HCT116 (cell line): ENCODE measurements at regions not wholly inside any gene's neighbourhood (a gene's known extent, or its start where the extent isn't known, plus 50 kb on each side); places are given as distances from the start of the nearest gene placed in this dataset.

Source experiments
- ATAC-seq: fragments of 200-7000 bp; cut with Tn5 transposase; 2 replicates; pipeline ENCODE4 v1.9.1; 2020; ENCODE audit warnings: mild to moderate bottlenecking, moderate library complexity
- BruUV-seq: library from RNA; stranded (reverse); fragments of 400-500 nt; replicated peaks from 2 replicates; lab custom pipeline; 2021; lab: Mats Ljungman, UMichigan
- CTCF ChIA-PET: fragments of 300-600 bp; sonication (Branson Sonifier 250); formaldehyde crosslinking; loops from one replicate; lab custom pipeline; 2021; ENCODE audit warnings: antibody characterized with exemption; lab: Charles Lee
- POLR2A ChIA-PET: fragments of 300-600, 350-600 bp; sonication (Branson Sonifier 250); formaldehyde crosslinking; loops from one replicate; lab custom pipeline; 2021; ENCODE audit warnings: antibody characterized with exemption; lab: Charles Lee
- RAD21 ChIA-PET, 2 experiments: fragments of 300-600 bp; sonication (Branson Sonifier 250); formaldehyde crosslinking; loops; one replicate each; lab custom pipeline; 2023; ENCODE audit warnings: low total read pairs in 2 of 2; ENCODE audit not compliant: uncharacterized antibody in 2 of 2, unreplicated experiment in 2 of 2, low non-redundant PET in 1 of 2; lab: Charles Lee
- DNase-seq: peaks from one replicate; pipeline ENCODE4 v3.0.0-alpha.2; 2010; ENCODE audit warnings: low read depth, low spot score
- H2AFZ ChIP-seq: fragments of 200-600 bp; shearing (Covaris generic), sonication (generic); 2 replicates; pipeline ENCODE4 v1.6.1; 2017; ENCODE audit warnings: low read depth, mixed run types, mixed read lengths, antibody characterized with exemption, low read length; ENCODE audit not compliant: poor library complexity, severe bottlenecking
- H3K27ac ChIP-seq: 2 replicates; pipeline ENCODE4 v1.5.1; 2012; ENCODE audit warnings: low read depth, low read length
- H3K27me3 ChIP-seq: fragments of 200-600 bp; sonication (generic); 2 replicates; pipeline ENCODE4 v1.6.1; 2016; ENCODE audit warnings: mixed run types, low read length, mixed read lengths; ENCODE audit not compliant: insufficient read depth
- H3K36me3 ChIP-seq, 2 experiments: fragments of 200-500 bp in 1 of 2; fragments of 200-600 bp in 1 of 2; sonication (Bioruptor generic) in 1 of 2; sonication (generic) in 1 of 2; 2 replicates each; pipeline versions ENCODE4 v1.5.1 to v1.6.1; 2014 to 2016; ENCODE audit warnings: low read length in 2 of 2, inconsistent platforms in 1 of 2, mixed read lengths in 1 of 2, mixed run types in 1 of 2; ENCODE audit not compliant: insufficient read depth in 2 of 2, control insufficient read depth in 1 of 2
- H3K4me1 ChIP-seq, 2 experiments: fragments of 200-600 bp in 1 of 2; sonication (generic) in 1 of 2; 2 replicates each; pipeline versions ENCODE4 v1.5.1 to v1.6.1; 2012 to 2017; ENCODE audit warnings: low read length in 2 of 2, inconsistent platforms in 1 of 2, mild to moderate bottlenecking in 1 of 2, mixed read lengths in 1 of 2, mixed run types in 1 of 2, moderate library complexity in 1 of 2; ENCODE audit not compliant: insufficient read depth in 2 of 2, control insufficient read depth in 1 of 2
- H3K4me2 ChIP-seq: fragments of 200-600 bp; sonication (generic); 2 replicates; pipeline ENCODE4 v1.6.1; 2017; ENCODE audit warnings: mixed run types, low read length, mixed read lengths
- H3K4me3 ChIP-seq, 2 experiments: fragments of 200-600 bp in 1 of 2; sonication (generic) in 1 of 2; replicated peaks in 1 of 2; 2 replicates each; pipeline ENCODE4 v1.5.1; 2011 to 2016; ENCODE audit warnings: low read length in 2 of 2, control low read depth in 1 of 2, low read depth in 1 of 2, mild to moderate bottlenecking in 1 of 2, mixed read lengths in 1 of 2, mixed run types in 1 of 2
- H3K79me2 ChIP-seq: fragments of 200-600 bp; sonication (generic); 2 replicates; pipeline ENCODE4 v1.6.1; 2017; ENCODE audit warnings: mild to moderate bottlenecking, mixed run types, low read length, moderate library complexity, mixed read lengths; ENCODE audit not compliant: insufficient read depth
- H3K9ac ChIP-seq: fragments of 200-600 bp; sonication (generic); 2 replicates; pipeline ENCODE4 v1.6.1; 2016; ENCODE audit warnings: low read length, mixed read lengths
- H3K9me2 ChIP-seq: fragments of 200-600 bp; sonication (generic), shearing (Covaris generic); 2 replicates; pipeline ENCODE4 v1.6.1; 2017; ENCODE audit warnings: mixed run types, mild to moderate bottlenecking, moderate library complexity; ENCODE audit not compliant: insufficient read depth
- H3K9me3 ChIP-seq, 2 experiments: fragments of 200-500 bp in 1 of 2; fragments of 200-600 bp in 1 of 2; sonication (Bioruptor generic) in 1 of 2; sonication (generic) in 1 of 2; 2 replicates each; pipeline ENCODE4 v1.6.1; 2014 to 2017; ENCODE audit warnings: low read length in 2 of 2, mixed read lengths in 2 of 2, inconsistent platforms in 1 of 2, low read depth in 1 of 2, mild to moderate bottlenecking in 1 of 2, mixed run types in 1 of 2, moderate library complexity in 1 of 2; ENCODE audit not compliant: control insufficient read depth in 1 of 2, insufficient read depth in 1 of 2
- H4K20me1 ChIP-seq: fragments of 200-600 bp; sonication (generic), shearing (Covaris generic); 2 replicates; pipeline ENCODE4 v1.6.1; 2017; ENCODE audit warnings: mixed run types, mild to moderate bottlenecking, moderate library complexity; ENCODE audit not compliant: insufficient read depth
- ATF3 ChIP-seq: IDR thresholded peaks from 2 replicates; pipeline ENCODE4 v1.6.1; 2012
- CEBPB ChIP-seq: IDR thresholded peaks from 2 replicates; pipeline ENCODE4 v1.6.1; 2012; ENCODE audit warnings: low read depth
- CTCF ChIP-seq, 3 experiments: fragments of 200-600 bp in 1 of 3; sonication (generic) in 1 of 3; IDR thresholded peaks in 2 of 3; conservative IDR thresholded peaks in 1 of 3; 2 replicates each; pipeline ENCODE4 v1.5.1; 2012 to 2017; ENCODE audit warnings: low read depth in 2 of 3, low read length in 2 of 3, antibody characterized with exemption in 1 of 3, borderline replicate concordance in 1 of 3, control low read depth in 1 of 3, mild to moderate bottlenecking in 1 of 3, mixed read lengths in 1 of 3, mixed run types in 1 of 3, moderate library complexity in 1 of 3; ENCODE audit not compliant: insufficient read depth in 1 of 3
- EGR1 ChIP-seq: IDR thresholded peaks from 2 replicates; pipeline ENCODE4 v1.6.1; 2012; ENCODE audit warnings: low read depth
- ELF1 ChIP-seq: IDR thresholded peaks from 2 replicates; pipeline ENCODE4 v1.6.1; 2012; ENCODE audit warnings: low read depth, borderline replicate concordance
- EZH2 ChIP-seq: fragments of 200-600 bp; sonication (generic); IDR thresholded peaks from 2 replicates; pipeline ENCODE4 v1.6.1; 2017; ENCODE audit warnings: antibody characterized with exemption, mixed run types
- JUND ChIP-seq: IDR thresholded peaks from 2 replicates; pipeline ENCODE4 v1.6.1; 2012
- MAX ChIP-seq: IDR thresholded peaks from 2 replicates; pipeline ENCODE4 v1.6.1; 2012
- POLR2A ChIP-seq: IDR thresholded peaks from 2 replicates; pipeline ENCODE4 v1.7.0; 2011; ENCODE audit warnings: borderline replicate concordance; ENCODE audit not compliant: insufficient read depth, insufficient read length; ENCODE audit errors: extremely low read depth
- POLR2AphosphoS5 ChIP-seq: IDR thresholded peaks from 2 replicates; pipeline ENCODE4 v1.6.1; 2011; ENCODE audit warnings: mild to moderate bottlenecking, low read depth, low read length, moderate library complexity
- RAD21 ChIP-seq: IDR thresholded peaks from 2 replicates; pipeline ENCODE4 v1.6.1; 2012; ENCODE audit warnings: low read depth, mild to moderate bottlenecking
- SIN3A ChIP-seq: IDR thresholded peaks from 2 replicates; pipeline ENCODE4 v1.6.1; 2012; ENCODE audit warnings: low read depth
- SP1 ChIP-seq: IDR thresholded peaks from 2 replicates; pipeline ENCODE4 v1.6.1; 2012; ENCODE audit warnings: low read depth
- YY1 ChIP-seq: IDR thresholded peaks from 2 replicates; pipeline ENCODE4 v1.6.1; 2011; ENCODE audit warnings: low read length, low read depth, moderate library complexity, mild to moderate bottlenecking; ENCODE audit not compliant: insufficient replicate concordance; ENCODE audit errors: extremely low read depth
- ZFX ChIP-seq: fragments of 450-650 bp; IDR thresholded peaks from 2 replicates; pipeline ENCODE4 v1.6.1; 2017
- ZNF274 ChIP-seq: fragments of 200-500 bp; sonication (Bioruptor generic); IDR thresholded peaks from 2 replicates; pipeline ENCODE4 v1.6.1; 2014; ENCODE audit warnings: mild to moderate bottlenecking, low read depth, low read length, inconsistent platforms
- intact Hi-C: fragments of 100-400 bp; cut with micrococcal nuclease; formaldehyde crosslinking; loops from 2 replicates; pipeline ENCODE4 v1.10.0; 2022
- TF ChIP-seq, protein P1 (sequence below): IDR thresholded peaks from 2 replicates; pipeline ENCODE4 v1.6.1; 2012; ENCODE audit warnings: low read depth
- TF ChIP-seq, protein P2 (sequence below): IDR thresholded peaks from 2 replicates; pipeline ENCODE4 v1.6.1; 2011; ENCODE audit warnings: mild to moderate bottlenecking, low read length, moderate library complexity; ENCODE audit not compliant: insufficient replicate concordance; ENCODE audit errors: extremely low read depth

GRCh38 chr10:3467052-3467951 is 294.7 kb upstream of the PITRM1 start:
- intact Hi-C loops = loop anchor here (5.0 to 10.0 kb wide), 3 partner anchors 220 to 1197 kb away; no protein-coding TSS in a partner anchor
- H3K4me1 ChIP-seq = peaks cover 29 to 33% of the 10 kb centered on the region in 2 experiments
- peak overlapping the region; percentile 55 for H2AFZ ChIP-seq
- peak overlapping the region; percentile 66 for H3K4me2 ChIP-seq
- no peaks in the 10 kb centered on the region for H3K9me2 ChIP-seq
- no peaks in the 10 kb centered on the region for H3K9me3 ChIP-seq
- H3K9ac ChIP-seq = peak overlapping the region; percentile 48
- no peaks in the 10 kb centered on the region for H3K27me3 ChIP-seq
- H4K20me1 ChIP-seq = no peaks in the 10 kb centered on the region
- DNase-seq (peak; percentile 93), ATAC-seq (peak; percentile 83)
- peak overlapping the region; percentile 81 for H3K27ac ChIP-seq
- RAD21 ChIA-PET = no interaction called here
- POLR2A ChIA-PET = interaction anchor here (0.7 kb wide), 1 partner anchor 318 kb away, joined by 3 read pairs; the partner anchor contains the start of gene KLF6
- CTCF ChIA-PET = interaction anchor here (0.6 to 1.6 kb wide), 3 partner anchors 13 to 1181 kb away, joined by 3 to 4 read pairs (median 3); no protein-coding TSS in a partner anchor
- H3K36me3 ChIP-seq = no peaks in the 10 kb centered on the region
- BruUV-seq = no TSS peak
- peak overlapping the region; percentile 35 to 41 for H3K4me3 ChIP-seq
- no peaks in the 10 kb centered on the region for H3K79me2 ChIP-seq
- no peak for TF ChIP-seq ATF3
- no peak for TF ChIP-seq ELF1
- TF ChIP-seq CEBPB = 0 out of 2 replicates have a peak, but pooled peaks have one; percentile 6
- peak; percentile 60 for TF ChIP-seq EGR1
- TF ChIP-seq, protein P1, sequence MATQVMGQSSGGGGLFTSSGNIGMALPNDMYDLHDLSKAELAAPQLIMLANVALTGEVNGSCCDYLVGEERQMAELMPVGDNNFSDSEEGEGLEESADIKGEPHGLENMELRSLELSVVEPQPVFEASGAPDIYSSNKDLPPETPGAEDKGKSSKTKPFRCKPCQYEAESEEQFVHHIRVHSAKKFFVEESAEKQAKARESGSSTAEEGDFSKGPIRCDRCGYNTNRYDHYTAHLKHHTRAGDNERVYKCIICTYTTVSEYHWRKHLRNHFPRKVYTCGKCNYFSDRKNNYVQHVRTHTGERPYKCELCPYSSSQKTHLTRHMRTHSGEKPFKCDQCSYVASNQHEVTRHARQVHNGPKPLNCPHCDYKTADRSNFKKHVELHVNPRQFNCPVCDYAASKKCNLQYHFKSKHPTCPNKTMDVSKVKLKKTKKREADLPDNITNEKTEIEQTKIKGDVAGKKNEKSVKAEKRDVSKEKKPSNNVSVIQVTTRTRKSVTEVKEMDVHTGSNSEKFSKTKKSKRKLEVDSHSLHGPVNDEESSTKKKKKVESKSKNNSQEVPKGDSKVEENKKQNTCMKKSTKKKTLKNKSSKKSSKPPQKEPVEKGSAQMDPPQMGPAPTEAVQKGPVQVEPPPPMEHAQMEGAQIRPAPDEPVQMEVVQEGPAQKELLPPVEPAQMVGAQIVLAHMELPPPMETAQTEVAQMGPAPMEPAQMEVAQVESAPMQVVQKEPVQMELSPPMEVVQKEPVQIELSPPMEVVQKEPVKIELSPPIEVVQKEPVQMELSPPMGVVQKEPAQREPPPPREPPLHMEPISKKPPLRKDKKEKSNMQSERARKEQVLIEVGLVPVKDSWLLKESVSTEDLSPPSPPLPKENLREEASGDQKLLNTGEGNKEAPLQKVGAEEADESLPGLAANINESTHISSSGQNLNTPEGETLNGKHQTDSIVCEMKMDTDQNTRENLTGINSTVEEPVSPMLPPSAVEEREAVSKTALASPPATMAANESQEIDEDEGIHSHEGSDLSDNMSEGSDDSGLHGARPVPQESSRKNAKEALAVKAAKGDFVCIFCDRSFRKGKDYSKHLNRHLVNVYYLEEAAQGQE = no peak
- peak; percentile 63; the same call in 1 of the 2 replicates for TF ChIP-seq JUND
- TF ChIP-seq EZH2 = no peak
- TF ChIP-seq POLR2A = no peak
- TF ChIP-seq POLR2AphosphoS5 = no peak; the same call in none of the 2 replicates
- peak; percentile 86 for TF ChIP-seq RAD21
- peak; percentile 46; the same call in 1 of the 2 replicates for TF ChIP-seq SIN3A
- no peak for TF ChIP-seq ZNF274
- peak; percentile 45 for TF ChIP-seq YY1
- peak; percentile 75 to 98 (median 88) for TF ChIP-seq CTCF (IDR thresholded peaks at IDR 0.05 in 2 of 3, conservative IDR thresholded peaks at IDR 0.05 in 1 of 3; ENCODE audit: borderline replicate concordance in 1 of 3, insufficient read depth in 1 of 3, low read depth in 2 of 3, low read length in 2 of 3)
- peak; percentile 69 for TF ChIP-seq MAX
- TF ChIP-seq SP1 = peak; percentile 48
- TF ChIP-seq, protein P2, sequence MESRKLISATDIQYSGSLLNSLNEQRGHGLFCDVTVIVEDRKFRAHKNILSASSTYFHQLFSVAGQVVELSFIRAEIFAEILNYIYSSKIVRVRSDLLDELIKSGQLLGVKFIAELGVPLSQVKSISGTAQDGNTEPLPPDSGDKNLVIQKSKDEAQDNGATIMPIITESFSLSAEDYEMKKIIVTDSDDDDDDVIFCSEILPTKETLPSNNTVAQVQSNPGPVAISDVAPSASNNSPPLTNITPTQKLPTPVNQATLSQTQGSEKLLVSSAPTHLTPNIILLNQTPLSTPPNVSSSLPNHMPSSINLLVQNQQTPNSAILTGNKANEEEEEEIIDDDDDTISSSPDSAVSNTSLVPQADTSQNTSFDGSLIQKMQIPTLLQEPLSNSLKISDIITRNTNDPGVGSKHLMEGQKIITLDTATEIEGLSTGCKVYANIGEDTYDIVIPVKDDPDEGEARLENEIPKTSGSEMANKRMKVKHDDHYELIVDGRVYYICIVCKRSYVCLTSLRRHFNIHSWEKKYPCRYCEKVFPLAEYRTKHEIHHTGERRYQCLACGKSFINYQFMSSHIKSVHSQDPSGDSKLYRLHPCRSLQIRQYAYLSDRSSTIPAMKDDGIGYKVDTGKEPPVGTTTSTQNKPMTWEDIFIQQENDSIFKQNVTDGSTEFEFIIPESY = no peak
- TF ChIP-seq ZFX = no peak
